Fibroblast of lung (primary cell): ENCODE measurements at regions not wholly inside any gene's neighbourhood (a gene's known extent, or its start where the extent isn't known, plus 50 kb on each side); places are given as distances from the start of the nearest gene placed in this dataset.
"Not testable (repeated sequence)": the region's sequence is repeated elsewhere in the genome, so short reads cannot be mapped to it uniquely, and the experiment has no call there.

Source experiments
- DNase-seq, 2 donors: peaks; one replicate each; pipeline versions ENCODE4 v3.0.0 to v3.0.0-alpha.2; 2010; ENCODE audit warnings: low read depth in 2 of 2
- H2AFZ ChIP-seq: 2 replicates; pipeline ENCODE4 v1.5.1; 2012; ENCODE audit warnings: low read length, control low read depth, inconsistent platforms
- H3K27ac ChIP-seq: 2 replicates; pipeline ENCODE4 v1.5.1; 2011; ENCODE audit warnings: low read length, control low read depth; ENCODE audit not compliant: insufficient read depth
- H3K27me3 ChIP-seq: 2 replicates; pipeline ENCODE4 v1.5.1; 2011; ENCODE audit warnings: mild to moderate bottlenecking, low read length; ENCODE audit not compliant: control insufficient read depth, insufficient read depth
- H3K36me3 ChIP-seq: 2 replicates; pipeline ENCODE4 v1.5.1; 2011; ENCODE audit warnings: low read length; ENCODE audit not compliant: control insufficient read depth, insufficient read depth
- H3K4me1 ChIP-seq: 2 replicates; pipeline ENCODE4 v1.5.1; 2011; ENCODE audit warnings: low read length; ENCODE audit not compliant: control insufficient read depth, insufficient read depth; ENCODE audit errors: extremely low read depth
- H3K4me2 ChIP-seq: 2 replicates; pipeline ENCODE4 v1.5.1; 2011; ENCODE audit warnings: low read length, control low read depth; ENCODE audit not compliant: insufficient read depth; ENCODE audit errors: extremely low read depth
- H3K4me3 ChIP-seq, 4 experiments: fragments of 200-600 bp in 1 of 4; sonication (generic) in 1 of 4; replicated peaks in 1 of 4; 2 replicates each; pipeline ENCODE4 v1.5.1; 2011 to 2016; ENCODE audit warnings: low read length in 4 of 4, low read depth in 3 of 4, mild to moderate bottlenecking in 3 of 4, control low read depth in 2 of 4, inconsistent platforms in 1 of 4, mixed read lengths in 1 of 4; ENCODE audit not compliant: insufficient read depth in 1 of 4; ENCODE audit errors: control extremely low read depth in 1 of 4
- H3K79me2 ChIP-seq: 2 replicates; pipeline ENCODE4 v1.5.1; 2012; ENCODE audit warnings: mild to moderate bottlenecking, low read length, inconsistent platforms; ENCODE audit not compliant: control insufficient read depth, insufficient read depth
- H3K9ac ChIP-seq: 2 replicates; pipeline ENCODE4 v1.5.1; 2011; ENCODE audit warnings: mild to moderate bottlenecking, low read length, control low read depth; ENCODE audit not compliant: insufficient read depth
- H3K9me3 ChIP-seq: 2 replicates; pipeline ENCODE4 v1.5.1; 2012; ENCODE audit warnings: low read depth, low read length; ENCODE audit not compliant: control insufficient read depth, insufficient read depth
- H4K20me1 ChIP-seq: 2 replicates; pipeline ENCODE4 v1.5.1; 2011; ENCODE audit warnings: low read length; ENCODE audit not compliant: control insufficient read depth, insufficient read depth; ENCODE audit errors: extremely low read depth
- CTCF ChIP-seq, 2 donors: IDR thresholded peaks in 1 of 2; conservative IDR thresholded peaks in 1 of 2; 1 replicate in 1 of 2; 2 replicates in 1 of 2; pipeline ENCODE4 v1.5.1; 2011 to 2012; ENCODE audit warnings: low read length in 2 of 2, control low read depth in 1 of 2, inconsistent platforms in 1 of 2, low read depth in 1 of 2, mild to moderate bottlenecking in 1 of 2
- EZH2 ChIP-seq: IDR thresholded peaks from 2 replicates; pipeline ENCODE4 v1.5.1; 2012; ENCODE audit warnings: low read length, control low read depth, mild to moderate bottlenecking; ENCODE audit errors: missing control alignments

- not testable (repeated sequence) for H3K4me1 ChIP-seq, H3K4me3 ChIP-seq, H3K4me2 ChIP-seq, DNase-seq, H4K20me1 ChIP-seq, H3K36me3 ChIP-seq, H3K27me3 ChIP-seq, H3K79me2 ChIP-seq, H3K9ac ChIP-seq, H3K27ac ChIP-seq, H2AFZ ChIP-seq, H3K9me3 ChIP-seq
Measured at GRCh38 chr5:134471858-134472449, 53.5 kb upstream of the JADE2 start.

- TF ChIP-seq CTCF (conservative IDR thresholded peaks at IDR 0.05 in 1 of 2, IDR thresholded peaks at IDR 0.05 in 1 of 2; ENCODE audit: low read depth in 1 of 2, low read length in 2 of 2): no peak
- no peak for TF ChIP-seq EZH2
- H3K27me3 ChIP-seq: no peaks in the 10 kb centered on the region
- DNase-seq: no peak
- no peak overlapping the region for H3K4me2 ChIP-seq
- no peak overlapping the region for H3K27ac ChIP-seq
- H3K9ac ChIP-seq: no peak overlapping the region
- H3K4me3 ChIP-seq: no peak overlapping the region
- no peaks in the 10 kb centered on the region for H3K9me3 ChIP-seq
- no peaks in the 10 kb centered on the region for H4K20me1 ChIP-seq
- H3K4me1 ChIP-seq: peaks cover 2% of the 10 kb centered on the region
- no peaks in the 10 kb centered on the region for H3K36me3 ChIP-seq
- no peak overlapping the region for H2AFZ ChIP-seq
- H3K79me2 ChIP-seq: no peaks in the 10 kb centered on the region
Measured at GRCh38 chr5:134468921-134469400, 56.5 kb upstream of the JADE2 start.

- TF ChIP-seq CTCF (conservative IDR thresholded peaks at IDR 0.05 in 1 of 2, IDR thresholded peaks at IDR 0.05 in 1 of 2; ENCODE audit: low read depth in 1 of 2, low read length in 2 of 2) (no peak), EZH2 (no peak)
Measured at GRCh38 chr5:134467231-134467630, 55.5 kb upstream of the CDKN2AIPNL start.

More at GRCh38 chr5:134467231-134467630, 55.5 kb upstream of the CDKN2AIPNL start:
- Histone ChIP-seq H3K27ac (no peak overlapping the region), H4K20me1 (no peaks in the 10 kb centered on the region), H3K9ac (no peak overlapping the region), H3K4me3 (no peak overlapping the region), H3K4me1 (peaks cover 2% of the 10 kb centered on the region), H3K36me3 (no peaks in the 10 kb centered on the region), H3K4me2 (no peak overlapping the region), H2AFZ (no peak overlapping the region), H3K79me2 (no peaks in the 10 kb centered on the region), H3K9me3 (no peaks in the 10 kb centered on the region), H3K27me3 (no peaks in the 10 kb centered on the region)
- DNase-seq: no peak
